NCI-H2107 treated with DMSO at 0.1 percent for 48 hours (cell line): ENCODE measurements at regions not wholly inside any gene's neighbourhood (a gene's known extent, or its start where the extent isn't known, plus 50 kb on each side); places are given as distances from the start of the nearest gene placed in this dataset.
A peak's percentile ranks its signal among the peaks of the same experiment; 100 is the strongest.
"Not testable (repeated sequence)": the region's sequence is repeated elsewhere in the genome, so short reads cannot be mapped to it uniquely, and the experiment has no call there.

Source experiments
- DNase-seq: peaks from one replicate; lab custom pipeline; 2025; ENCODE audit not compliant: unreplicated experiment; lab: John Stamatoyannopoulos, UW

DNA sequence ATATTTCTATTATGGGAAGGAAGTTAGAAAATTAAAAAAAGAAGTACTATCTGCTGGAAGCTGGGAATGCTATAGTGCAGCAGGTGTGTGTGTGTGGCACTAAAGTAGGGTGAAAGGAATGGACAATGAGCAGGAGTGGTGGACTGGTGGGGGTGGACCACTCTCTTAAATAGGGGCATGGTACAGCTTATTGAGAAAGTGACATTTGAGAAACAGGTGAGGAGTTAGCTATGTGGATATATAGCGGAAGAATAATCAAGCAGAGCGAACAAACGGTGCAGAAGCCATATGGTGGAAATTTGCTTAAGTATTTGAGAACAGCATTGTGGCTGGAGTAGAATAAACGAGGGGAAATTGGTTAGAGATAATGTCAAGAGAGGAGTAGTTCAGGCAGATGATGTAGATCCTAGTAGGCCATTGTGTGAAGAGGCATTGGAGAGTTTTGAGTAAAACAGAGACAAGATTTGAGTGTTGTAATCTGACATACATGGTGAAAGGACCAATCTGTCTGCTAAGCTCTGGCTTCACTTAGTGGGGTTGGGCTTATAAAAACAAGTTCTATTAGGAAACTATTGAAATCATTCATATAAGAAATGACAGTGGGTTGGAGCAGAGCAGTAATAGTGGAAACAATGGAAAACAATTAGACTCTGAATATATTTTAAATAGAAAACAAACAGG is 149.2 kb upstream of the SYT10 start:
- DNase-seq: no peak

DNA sequence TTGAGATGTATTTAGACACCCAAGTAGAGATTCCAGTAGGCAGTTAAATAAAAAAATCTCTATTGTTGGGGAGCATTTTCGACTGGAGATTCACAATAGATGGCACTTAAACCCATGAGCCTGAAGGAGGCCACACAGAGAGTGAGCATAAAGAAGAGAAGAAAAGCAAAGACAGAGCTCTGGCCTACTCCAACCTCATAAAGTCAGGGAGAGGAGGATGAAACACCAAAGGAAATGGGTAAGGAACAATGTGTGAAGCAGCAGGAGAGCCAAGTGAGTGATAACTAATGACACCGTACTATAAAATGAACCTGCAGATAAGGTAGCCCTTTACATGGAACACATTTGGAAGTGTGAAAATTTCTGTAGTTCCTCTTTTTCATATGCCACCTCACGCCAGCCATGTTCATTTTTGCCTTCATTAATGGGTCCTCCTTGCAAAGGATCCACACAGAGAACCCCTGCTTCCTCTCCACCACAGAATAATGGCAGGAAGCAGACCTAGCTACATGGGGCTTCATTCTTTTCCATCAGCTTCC is 150.0 kb upstream of the SYT10 start:
- no peak for DNase-seq

DNA sequence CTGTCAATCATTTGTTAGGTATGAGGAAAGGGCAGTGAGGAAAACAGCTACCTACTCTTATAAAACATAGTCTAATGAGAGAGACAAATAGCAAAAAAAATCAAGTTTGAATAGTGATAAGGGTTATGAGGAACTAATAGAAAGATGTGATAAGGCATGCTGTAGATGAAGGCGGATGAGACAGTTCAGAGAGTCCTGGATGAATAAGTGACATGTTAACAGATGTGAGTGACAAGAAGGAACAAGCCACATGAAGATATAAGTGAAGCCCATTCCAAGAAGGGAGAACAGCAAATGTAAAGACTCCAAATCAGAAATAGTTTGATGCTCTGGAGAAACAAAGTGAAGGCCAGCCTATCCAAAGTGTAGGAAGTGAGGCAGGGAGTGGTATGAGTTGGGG is 154.1 kb upstream of the SYT10 start:
- DNase-seq: no peak

DNA sequence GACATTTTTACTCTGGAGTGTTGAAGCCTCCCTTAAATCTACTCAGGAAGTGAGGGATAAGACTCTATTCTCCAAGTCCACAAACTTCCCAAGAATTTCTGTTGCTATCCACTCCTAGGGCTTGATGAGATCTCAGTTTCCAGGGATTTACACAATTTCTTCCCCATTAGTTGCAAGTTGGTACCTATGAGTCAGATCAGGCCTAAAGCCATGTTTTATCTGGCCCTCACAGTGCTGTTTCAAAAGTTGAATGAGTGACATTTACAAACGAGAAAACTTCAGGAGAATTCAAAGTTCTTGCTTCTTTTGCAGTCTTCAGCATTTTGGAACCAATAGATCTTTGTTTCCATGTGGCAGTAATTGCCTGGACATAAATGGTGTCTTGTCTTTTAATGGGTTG is 156.4 kb upstream of the SYT10 start:
- DNase-seq: no peak

DNA sequence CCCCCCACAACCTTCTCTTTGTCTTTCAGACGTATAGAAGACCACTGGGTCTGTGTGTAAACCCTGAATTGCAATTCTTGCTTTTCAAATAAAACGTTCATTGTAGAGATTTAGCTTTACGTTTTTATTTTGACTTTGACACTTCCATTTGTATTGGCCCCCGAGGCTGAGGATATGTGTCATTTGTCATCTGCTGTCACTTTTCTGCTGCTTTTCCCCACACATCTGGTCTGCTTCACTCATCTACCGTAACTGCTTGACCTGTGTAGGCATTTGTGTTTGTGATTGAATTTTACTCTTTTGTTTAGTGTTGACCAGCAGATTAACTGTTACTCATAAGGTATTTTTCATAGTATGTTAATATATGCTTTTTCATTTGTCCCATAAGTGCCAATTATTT is 157.2 kb upstream of the SYT10 start:
- DNase-seq: no peak

DNA sequence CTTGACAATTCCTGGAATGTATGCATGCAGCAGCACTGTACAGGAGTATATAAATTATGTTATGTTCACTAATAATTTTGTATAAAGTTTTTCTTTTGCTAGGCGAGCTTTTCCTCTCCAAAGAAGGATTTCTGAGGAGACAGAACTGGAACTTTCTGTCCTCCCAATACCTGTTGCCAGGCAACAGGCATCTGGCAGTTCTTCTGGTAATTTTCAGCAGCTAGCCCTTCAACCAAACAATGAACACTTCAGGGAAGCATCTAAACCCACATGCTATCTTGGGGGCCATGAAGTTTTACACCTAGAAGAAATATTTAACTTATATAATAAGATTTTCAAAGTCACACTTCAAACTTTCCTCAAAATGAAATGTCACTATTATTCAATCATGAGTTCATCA is 162.9 kb upstream of the SYT10 start:
- DNase-seq: no peak

DNA sequence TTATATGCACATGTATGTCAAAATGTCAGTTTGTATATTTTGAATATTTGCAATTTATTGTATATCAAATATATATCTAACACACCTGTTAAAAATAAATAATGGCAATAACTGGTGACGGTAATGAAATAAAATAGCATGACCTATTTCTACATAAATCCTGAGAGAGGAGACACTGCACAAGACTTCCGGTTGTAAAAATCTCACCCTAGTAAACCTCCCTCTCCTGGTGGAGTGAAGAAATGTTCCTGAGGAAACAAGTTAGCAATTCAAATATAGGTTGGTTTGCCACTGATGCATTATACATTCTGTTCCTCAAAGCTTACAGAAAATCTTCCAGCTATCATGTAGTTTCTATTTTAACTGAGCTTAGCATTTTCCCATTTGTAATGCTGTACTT is 166.1 kb upstream of the SYT10 start:
- peak; percentile 0 for DNase-seq

DNA sequence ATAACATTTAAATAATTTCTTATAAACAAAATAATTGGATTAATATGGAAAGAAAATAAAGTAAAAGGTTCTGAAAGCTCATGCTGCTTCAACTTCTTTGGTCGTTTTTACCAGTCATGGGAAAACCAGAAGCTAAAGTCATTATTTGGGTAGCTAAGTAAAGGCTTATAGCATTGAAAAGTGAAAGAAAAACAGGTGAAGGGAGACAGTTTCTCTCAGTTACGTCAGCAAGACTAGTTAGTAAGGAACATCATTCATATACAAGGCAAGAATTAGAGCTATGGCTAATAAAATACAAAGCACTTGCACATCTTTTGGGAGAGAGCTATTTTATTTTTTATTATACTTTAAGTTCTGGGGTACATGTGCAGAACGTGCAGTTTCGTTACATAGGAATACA is 170.3 kb upstream of the SYT10 start:
- DNase-seq: no peak

DNA sequence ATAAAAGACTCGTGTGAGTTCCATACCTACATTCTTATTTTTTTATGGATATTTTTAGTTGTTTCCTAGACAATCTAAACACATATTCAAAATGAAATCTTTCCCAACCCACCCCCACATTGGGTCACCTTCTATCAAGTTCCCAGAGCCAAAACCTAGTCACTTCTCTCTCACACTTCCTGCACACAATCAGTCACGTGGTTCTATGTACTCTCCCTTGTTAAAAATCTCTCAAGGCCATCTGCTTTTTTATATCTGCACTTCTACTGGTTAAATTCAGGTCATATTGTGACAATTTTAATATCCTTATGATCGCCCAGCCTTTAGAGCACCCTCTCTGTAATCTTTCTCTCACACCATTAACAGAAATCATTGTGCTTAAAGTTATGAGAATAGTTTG is 175.0 kb upstream of the SYT10 start:
- DNase-seq: no peak

DNA sequence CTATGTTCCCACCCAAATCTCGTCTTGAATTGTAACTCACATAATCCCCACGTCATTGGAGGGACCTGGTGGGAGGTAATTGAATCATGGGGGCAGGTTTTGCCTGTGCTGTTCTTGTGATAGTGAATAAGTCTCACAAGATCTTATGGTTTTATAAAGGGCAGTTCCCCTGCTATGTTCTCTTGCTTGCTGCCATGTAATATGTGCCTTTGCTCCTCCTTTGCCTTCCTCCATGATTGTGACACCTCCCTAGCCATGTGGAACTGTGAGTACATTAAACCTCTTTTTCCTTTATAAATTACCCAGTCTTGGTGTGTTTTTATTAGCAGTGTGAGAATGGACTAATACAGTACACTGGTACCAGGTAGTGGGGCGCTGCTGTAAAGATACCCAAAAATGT is 177.6 kb upstream of the SYT10 start:
- DNase-seq: no peak

DNA sequence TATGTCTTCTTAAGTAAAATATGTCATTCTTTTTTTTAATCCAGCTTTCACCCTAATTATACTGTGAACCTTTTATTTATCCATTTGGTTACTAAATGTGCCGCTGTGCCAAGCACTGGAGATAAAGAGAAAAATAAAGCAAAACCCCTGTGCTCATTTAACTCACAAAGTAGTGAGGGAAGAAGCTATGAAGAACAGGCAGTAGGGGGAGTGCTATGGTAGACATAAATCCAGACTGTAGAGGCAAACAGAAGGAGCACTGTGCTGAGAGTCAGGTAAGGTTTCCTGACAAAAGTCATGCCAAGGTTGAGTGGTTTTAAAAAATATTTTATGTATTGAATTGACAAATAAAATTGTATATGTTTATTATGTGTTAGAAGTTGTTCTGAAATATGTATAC is 188.5 kb upstream of the SYT10 start:
- no peak for DNase-seq

DNA sequence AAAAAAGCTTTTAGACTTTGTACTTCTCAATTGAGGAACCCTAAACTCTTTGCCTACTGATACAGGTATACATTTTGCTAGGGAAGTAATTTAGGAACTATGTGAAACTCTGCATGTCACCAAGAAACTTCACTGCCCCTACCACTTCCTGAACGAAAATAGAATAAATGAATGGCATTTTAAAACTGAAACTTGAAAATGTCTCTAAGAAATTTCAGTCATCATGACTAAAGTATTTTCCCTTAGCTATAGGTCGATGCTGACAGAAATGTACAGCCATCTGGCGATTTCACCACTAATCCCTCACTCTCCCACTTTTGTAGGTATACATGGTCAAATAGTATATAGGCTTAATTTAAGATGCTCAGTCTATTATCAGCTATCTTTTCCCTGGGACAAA is 194.9 kb upstream of the SYT10 start:
- DNase-seq: no peak

DNA sequence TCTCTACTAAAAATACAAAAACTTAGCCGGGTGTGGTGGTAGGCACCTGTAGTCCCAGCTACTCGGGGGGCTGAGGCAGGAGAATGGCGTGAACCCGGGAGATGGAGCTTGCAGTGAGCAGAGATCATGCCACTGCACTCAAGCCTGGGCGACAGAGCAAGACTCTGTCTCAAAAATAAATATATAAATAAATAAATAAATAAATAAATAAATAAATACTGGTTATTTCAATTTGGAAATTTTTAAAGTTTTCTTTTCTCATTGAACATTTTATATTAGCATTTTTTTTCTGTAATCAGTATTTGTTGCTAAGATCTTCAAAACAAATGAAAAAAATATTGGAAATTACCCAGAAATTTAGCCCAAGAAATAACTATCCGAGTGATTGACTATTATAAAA is 197.3 kb upstream of the SYT10 start:
- DNase-seq: not testable (repeated sequence)

DNA sequence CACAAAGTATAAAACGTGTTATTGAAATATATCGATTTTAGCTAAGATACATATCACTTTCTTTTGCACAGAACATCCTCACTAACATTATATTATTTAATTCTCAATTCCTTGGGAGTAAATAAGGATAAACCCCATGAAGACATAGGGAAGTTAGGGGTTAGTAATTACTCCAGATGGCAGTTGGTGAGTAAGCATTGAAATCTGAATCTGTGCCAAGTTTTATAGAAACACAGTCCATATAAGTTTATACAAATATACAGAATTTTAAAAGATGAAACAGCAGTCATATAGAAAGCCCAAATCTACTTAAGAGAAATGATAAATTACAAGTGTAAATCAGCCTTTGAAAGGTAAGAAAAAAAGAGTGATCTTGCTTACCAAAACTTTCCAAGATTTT is 200.4 kb upstream of the SYT10 start:
- DNase-seq: no peak

DNA sequence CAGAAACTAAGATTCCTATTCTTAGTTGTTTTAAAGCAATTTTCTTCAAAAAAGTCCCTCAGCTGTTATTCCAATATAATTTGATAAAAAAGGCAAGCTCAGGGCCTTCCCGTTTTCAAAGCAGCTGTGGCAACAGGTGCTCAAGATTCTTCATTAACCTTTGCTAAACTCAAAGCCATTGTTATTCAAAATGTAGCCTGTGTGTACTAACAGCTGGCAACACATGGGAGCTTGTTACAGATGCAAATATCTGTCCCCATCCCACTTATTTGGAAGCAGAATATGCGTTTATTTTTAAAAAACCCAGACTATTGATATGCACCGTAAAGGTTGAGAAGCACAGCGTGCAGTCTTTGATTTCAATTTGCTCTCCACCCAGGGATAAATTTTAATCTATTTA is 210.4 kb upstream of the SYT10 start:
- no peak for DNase-seq

DNA sequence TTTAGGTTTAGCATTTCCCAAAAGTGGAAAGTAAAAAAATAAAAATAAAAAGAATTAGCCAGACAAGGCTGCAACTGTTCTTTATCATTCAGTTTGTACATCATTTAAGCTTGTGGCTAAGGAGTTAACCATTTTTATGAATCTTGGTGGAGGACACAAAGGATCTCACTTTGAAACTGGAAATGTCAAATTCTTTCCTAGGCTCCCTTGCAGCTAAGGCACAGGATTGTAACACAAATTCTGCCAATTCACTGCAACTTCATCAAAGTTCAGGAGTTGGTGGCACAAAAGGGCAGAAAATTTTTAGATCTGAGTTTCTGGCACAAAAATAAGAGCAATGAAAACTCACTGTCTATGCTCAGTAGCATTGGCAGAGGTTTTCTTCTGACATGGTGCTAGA is 211.2 kb upstream of the SYT10 start:
- DNase-seq: no peak

DNA sequence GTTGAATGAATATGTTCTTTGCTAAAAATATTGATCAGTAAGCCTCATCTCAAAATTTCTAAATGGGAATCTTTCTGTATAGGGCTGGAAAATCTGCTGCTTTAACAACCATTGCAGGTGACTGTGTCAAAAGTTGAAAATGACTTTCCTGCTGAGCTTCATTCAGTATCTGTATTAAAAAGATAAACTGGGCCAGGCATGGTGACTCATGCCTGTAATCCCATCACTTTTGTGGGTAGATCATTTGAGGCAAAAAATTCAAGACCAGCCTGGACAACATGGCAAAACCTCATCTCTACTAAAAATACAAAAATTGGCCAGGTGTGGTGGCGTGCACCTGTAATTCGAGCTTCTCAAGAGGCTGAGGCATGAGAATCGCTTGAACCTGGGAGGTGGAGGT is 213.7 kb upstream of the SYT10 start:
- DNase-seq: no peak

DNA sequence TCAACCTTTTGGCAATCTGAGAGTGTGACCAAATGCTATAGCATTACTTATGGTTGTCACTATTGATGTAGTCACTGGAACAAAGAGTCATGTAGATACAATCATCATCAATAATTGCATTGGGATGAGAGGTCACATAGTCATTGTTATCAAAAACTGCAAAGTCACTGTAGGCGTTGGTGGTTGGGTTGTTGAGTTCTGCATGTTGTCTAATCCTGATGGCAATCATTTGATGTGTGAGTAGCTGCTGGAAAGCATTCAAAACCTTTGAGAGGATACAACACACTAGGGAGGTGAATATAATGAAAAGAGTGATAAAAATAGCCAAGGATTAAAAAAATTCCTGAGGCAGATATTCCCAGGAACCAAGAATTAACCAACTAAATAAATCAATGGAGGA is 214.7 kb upstream of the SYT10 start:
- no peak for DNase-seq

DNA sequence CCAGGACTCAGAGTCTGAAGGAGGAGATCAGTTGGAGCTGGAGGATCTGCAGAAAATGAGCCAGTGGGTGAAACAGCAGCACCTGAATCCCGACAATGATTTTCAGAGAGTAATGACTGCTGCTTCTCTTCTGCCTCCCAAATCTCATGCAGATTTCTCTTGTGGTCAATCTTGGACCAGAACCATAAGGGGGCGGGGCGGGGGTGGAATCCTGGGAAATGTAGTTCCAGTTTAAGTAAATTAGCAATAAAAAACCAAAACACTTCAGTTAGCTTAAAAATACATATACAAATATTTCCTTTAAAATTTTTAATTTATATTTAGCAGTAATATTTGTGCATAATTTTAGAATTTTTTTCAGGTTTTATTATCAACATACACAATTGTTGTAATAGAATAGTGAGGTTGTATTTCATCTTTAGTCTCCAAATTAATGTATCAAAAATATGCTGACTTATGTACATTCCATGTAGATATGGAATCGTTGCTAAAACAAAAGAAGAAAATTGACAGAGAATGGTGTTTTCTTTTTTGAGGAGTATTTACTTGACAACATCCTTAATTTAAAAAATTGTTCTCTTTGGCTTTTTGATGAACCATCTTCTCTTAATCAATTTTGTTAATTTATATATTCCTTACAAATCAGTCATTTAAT is 223.5 kb upstream of the SYT10 start:
- DNase-seq: no peak

DNA sequence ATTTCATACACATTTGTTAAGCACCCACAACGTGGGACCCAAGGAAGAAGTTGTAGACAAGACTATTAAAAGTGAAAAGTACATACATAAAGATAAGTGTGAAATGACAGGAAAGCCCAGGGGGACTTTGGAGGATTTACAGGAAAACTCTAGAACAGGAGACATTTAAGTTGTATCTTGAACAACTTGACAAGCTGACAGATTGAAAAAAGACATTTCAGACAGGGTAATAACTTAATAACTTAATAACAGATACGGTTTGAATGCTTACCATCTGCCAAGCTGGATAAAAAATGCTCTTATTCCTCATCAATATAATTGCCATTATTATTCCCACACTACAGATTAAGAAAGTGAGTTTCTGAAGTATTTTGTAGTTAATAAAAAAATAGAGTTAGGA is 229.7 kb upstream of the SYT10 start:
- DNase-seq: no peak

DNA sequence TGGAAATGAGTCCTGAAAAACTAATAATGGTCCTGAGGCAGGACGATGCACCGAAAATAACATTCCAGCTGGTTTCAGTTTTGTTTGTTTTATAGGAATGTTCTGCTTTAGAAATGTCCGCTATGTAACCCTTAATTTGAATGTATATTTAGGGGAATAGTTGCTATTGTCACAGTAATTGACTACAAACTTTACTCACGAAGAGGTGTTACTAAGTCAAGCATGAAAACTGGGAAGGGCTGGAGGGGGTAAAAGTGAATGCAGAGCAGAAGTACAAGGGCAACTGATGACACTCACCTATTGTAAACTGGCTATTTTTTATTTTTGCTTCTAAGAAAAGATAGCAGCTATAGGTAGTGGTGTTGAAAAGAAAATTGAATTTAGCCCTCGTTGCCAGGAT is 230.7 kb upstream of the SYT10 start:
- no peak for DNase-seq

DNA sequence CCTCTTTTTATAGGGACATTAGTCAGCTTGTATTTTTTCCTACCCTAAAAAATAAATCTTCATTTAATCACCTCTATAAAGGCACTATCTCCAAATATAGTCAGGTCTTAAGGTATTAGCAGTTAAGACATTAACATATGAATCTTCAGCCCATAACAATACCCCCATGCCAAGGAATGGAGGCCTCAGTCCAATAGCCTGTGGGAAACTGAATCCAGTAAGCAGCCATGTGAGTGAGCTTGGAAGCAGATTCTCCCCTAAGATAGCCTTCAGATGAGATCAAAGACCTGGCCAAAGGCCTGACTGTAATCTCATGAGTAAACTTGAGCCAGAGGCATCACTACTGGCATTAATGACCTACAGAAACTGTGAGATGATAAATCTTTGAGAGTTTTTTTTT is 232.1 kb upstream of the SYT10 start:
- no peak for DNase-seq
